Aorta (tissue), 5 donors: ENCODE measurements at regions not wholly inside any gene's neighbourhood (a gene's known extent, or its start where the extent isn't known, plus 50 kb on each side); places are given as distances from the start of the nearest gene placed in this dataset.
"Not testable (repeated sequence)": the region's sequence is repeated elsewhere in the genome, so short reads cannot be mapped to it uniquely, and the experiment has no call there.

Experiments used
- ATAC-seq: fragments of 200-7000 bp; cut with Tn5 transposase; one replicate; pipeline ENCODE4 v1.9.1; 2022; ENCODE audit warnings: moderate library complexity; ENCODE audit not compliant: low FRiP score
- DNase-seq, 2 donors: peaks; one replicate each; pipeline ENCODE4 v3.0.0-alpha.2; 2020
- H3K27ac ChIP-seq, 2 donors: one replicate each; pipeline ENCODE4 v1.5.1; 2013; ENCODE audit warnings: low read length in 2 of 2, mild to moderate bottlenecking in 2 of 2, moderate library complexity in 2 of 2, control low read depth in 1 of 2, inconsistent platforms in 1 of 2, low read depth in 1 of 2
- H3K27me3 ChIP-seq, 2 donors: one replicate each; pipeline ENCODE4 v1.6.1; 2013; ENCODE audit warnings: control low read depth in 1 of 2, low read length in 1 of 2, mild to moderate bottlenecking in 1 of 2, moderate library complexity in 1 of 2; ENCODE audit not compliant: insufficient read depth in 2 of 2, control insufficient read depth in 1 of 2
- H3K36me3 ChIP-seq, 2 donors: one replicate each; pipeline ENCODE4 v1.6.1; 2013; ENCODE audit warnings: control low read depth in 1 of 2, low read length in 1 of 2, mild to moderate bottlenecking in 1 of 2; ENCODE audit not compliant: insufficient read depth in 2 of 2, control insufficient read depth in 1 of 2
- H3K4me1 ChIP-seq, 2 donors: one replicate each; pipeline ENCODE4 v1.6.1; 2013; ENCODE audit warnings: low read length in 2 of 2, control low read depth in 1 of 2, mild to moderate bottlenecking in 1 of 2, moderate library complexity in 1 of 2; ENCODE audit not compliant: insufficient read depth in 2 of 2, control insufficient read depth in 1 of 2
- H3K4me3 ChIP-seq, 2 donors: one replicate each; pipeline ENCODE4 v1.5.1; 2013; ENCODE audit warnings: low read length in 2 of 2, control low read depth in 1 of 2, mild to moderate bottlenecking in 1 of 2
- H3K9me3 ChIP-seq: one replicate; pipeline ENCODE4 v1.6.1; 2013; ENCODE audit warnings: mild to moderate bottlenecking, low read length; ENCODE audit not compliant: control insufficient read depth
- WGBS, 2 donors: extraction: QIAGEN DNeasy Blood & Tissue Kit; methylation state at CpG; one replicate each; pipeline ENCODE4 v1.1.7; 2013; 5-methylcytosine and 5-hydroxymethylcytosine counted together
- intact Hi-C, 2 donors: fragments of 100-400 bp; cut with DNase I; formaldehyde crosslinking; loops; one replicate each; pipeline versions ENCODE4 v1.14.2 to v1.15.0; 2022
- donor health status: healthy with polysubstance abuse.
- donor health status: Bipolar disorder and iron deficiency.
- donor health status: DM: no; HTN: no; CAD: no.
- donor health status: DM: no; HTN: no; CAD: no.
- donor health status: DM: yes; HTN: yes; CAD: no.

- H3K4me1 ChIP-seq, H3K9me3 ChIP-seq, H3K27me3 ChIP-seq, H3K27ac ChIP-seq, H3K4me3 ChIP-seq, DNase-seq, intact Hi-C loops, ATAC-seq, H3K36me3 ChIP-seq: not testable (repeated sequence)
- WGBS, 2 donors: 90 to 93% methylated on average over 19 to 24 of the region's 24 CpGs
Measured at GRCh38 chr3:6340980-6341325, 520.0 kb upstream of the GRM7 start.

- intact Hi-C loops: no loop called here
- Histone ChIP-seq H3K27ac (no peak overlapping the region), H3K27me3 (no peaks in the 10 kb centered on the region), H3K9me3 (no peaks in the 10 kb centered on the region), H3K4me3 (no peak overlapping the region), H3K36me3 (no peaks in the 10 kb centered on the region), H3K4me1 (no peaks in the 10 kb centered on the region)
- WGBS, 2 donors: 9 to 16% methylated on average over 3 of the region's 3 CpGs
- DNase-seq (no peak), ATAC-seq (no peak)
Measured at GRCh38 chr3:6351752-6352151, 509.2 kb upstream of the GRM7 start.

GRCh38 chr3:6354653-6355052, 506.3 kb upstream of the GRM7 start:
- Histone ChIP-seq H3K36me3 (no peaks in the 10 kb centered on the region), H3K4me3 (no peak overlapping the region), H3K27me3 (no peaks in the 10 kb centered on the region), H3K9me3 (no peaks in the 10 kb centered on the region), H3K27ac (no peak overlapping the region), H3K4me1 (no peaks in the 10 kb centered on the region)
- DNase-seq (no peak), ATAC-seq (no peak)
- WGBS, 2 donors: 86 to 92% methylated on average over 1 of the region's 1 CpG
- intact Hi-C loops: no loop called here

- no peak for DNase-seq
- H3K9me3 ChIP-seq: no peaks in the 10 kb centered on the region
- intact Hi-C loops: no loop called here
- no peaks in the 10 kb centered on the region for H3K4me1 ChIP-seq
- H3K27me3 ChIP-seq: no peaks in the 10 kb centered on the region
- H3K4me3 ChIP-seq: no peak overlapping the region
- ATAC-seq: no peak
- H3K27ac ChIP-seq: no peak overlapping the region
- WGBS, 2 donors: 86 to 90% methylated on average over 4 of the region's 4 CpGs
- no peaks in the 10 kb centered on the region for H3K36me3 ChIP-seq
Measured at GRCh38 chr3:6362406-6362805, 498.5 kb upstream of the GRM7 start.

GRCh38 chr3:6367171-6367570, 493.7 kb upstream of the GRM7 start:
- DNase-seq (no peak), ATAC-seq (no peak)
- 60 to 67% methylated on average over 2 of the region's 2 CpGs for WGBS, 2 donors
- intact Hi-C loops: no loop called here
- Histone ChIP-seq H3K4me3 (no peak overlapping the region), H3K36me3 (no peaks in the 10 kb centered on the region), H3K4me1 (no peaks in the 10 kb centered on the region), H3K9me3 (no peaks in the 10 kb centered on the region), H3K27me3 (no peaks in the 10 kb centered on the region), H3K27ac (no peak overlapping the region)

GRCh38 chr3:6392123-6392522, 468.8 kb upstream of the GRM7 start:
- Histone ChIP-seq H3K36me3 (no peaks in the 10 kb centered on the region), H3K27ac (no peak overlapping the region), H3K4me3 (no peak overlapping the region), H3K9me3 (no peaks in the 10 kb centered on the region), H3K27me3 (no peaks in the 10 kb centered on the region), H3K4me1 (no peaks in the 10 kb centered on the region)
- ATAC-seq (no peak), DNase-seq (no peak)
- WGBS, 2 donors: 79 to 84% methylated on average over 2 of the region's 2 CpGs
- intact Hi-C loops: no loop called here

GRCh38 chr3:6394944-6395343, 466.0 kb upstream of the GRM7 start:
- Histone ChIP-seq H3K4me3 (no peak overlapping the region), H3K27me3 (no peaks in the 10 kb centered on the region), H3K36me3 (no peaks in the 10 kb centered on the region), H3K9me3 (no peaks in the 10 kb centered on the region), H3K27ac (no peak overlapping the region), H3K4me1 (no peaks in the 10 kb centered on the region)
- DNase-seq (no peak), ATAC-seq (no peak)
- WGBS, 2 donors: 78% methylated on average over 2 of the region's 2 CpGs
- intact Hi-C loops: no loop called here

GRCh38 chr3:6396631-6397030, 464.3 kb upstream of the GRM7 start:
- no peak overlapping the region for H3K27ac ChIP-seq
- no peaks in the 10 kb centered on the region for H3K27me3 ChIP-seq
- DNase-seq (no peak), ATAC-seq (no peak)
- intact Hi-C loops: no loop called here
- 5 to 8% methylated on average over 1 of the region's 1 CpG for WGBS, 2 donors
- no peak overlapping the region for H3K4me3 ChIP-seq
- H3K9me3 ChIP-seq: no peaks in the 10 kb centered on the region
- no peaks in the 10 kb centered on the region for H3K36me3 ChIP-seq
- H3K4me1 ChIP-seq: no peaks in the 10 kb centered on the region

- DNase-seq, intact Hi-C loops: not testable (repeated sequence)
Measured at GRCh38 chr3:6402666-6403065, 458.2 kb upstream of the GRM7 start.

More at GRCh38 chr3:6402666-6403065, 458.2 kb upstream of the GRM7 start:
- ATAC-seq, H3K9me3 ChIP-seq, H3K27ac ChIP-seq, H3K4me3 ChIP-seq, H3K27me3 ChIP-seq, H3K4me1 ChIP-seq, H3K36me3 ChIP-seq: not testable (repeated sequence)
- 67 to 76% methylated on average over 3 to 4 of the region's 4 CpGs for WGBS, 2 donors
